K562 (cell line): ENCODE measurements at regions not wholly inside any gene's neighbourhood (a gene's known extent, or its start where the extent isn't known, plus 50 kb on each side); places are given as distances from the start of the nearest gene placed in this dataset.

Experiments used
- ATAC-seq: fragments of 200-7000 bp; cut with Tn5 transposase; 3 replicates; pipeline ENCODE4 v1.9.1; 2020; ENCODE audit warnings: moderate library complexity
- BruUV-seq: library from RNA; stranded (reverse); fragments of 400-500 nt; replicated peaks from 2 replicates; lab custom pipeline; 2021; lab: Mats Ljungman, UMichigan
- CTCF ChIA-PET: fragments of 300-600 bp; formaldehyde crosslinking; extraction: SDS; loops from one replicate; lab custom pipeline; 2021; ENCODE audit warnings: low intra/inter-chr PET ratio; lab: Yijun Ruan, JAX
- POLR2A ChIA-PET: fragments of 300-600, 350-650 bp; sonication (Branson Sonifier 250); formaldehyde crosslinking; extraction: SDS; loops from one replicate; lab custom pipeline; 2021; ENCODE audit warnings: antibody characterized with exemption, inconsistent platforms; lab: Yijun Ruan, JAX
- DNase-seq, 4 experiments: peaks; one replicate each; pipeline versions ENCODE4 v3.0.0 to v3.0.0-alpha.2; 2011 to 2018; ENCODE audit warnings: low spot score in 3 of 4, mixed read lengths in 3 of 4; ENCODE audit errors: extremely low read depth in 1 of 4
- FAIRE-seq: peaks from 2 replicates; lab custom pipeline; 2011; peaks lifted over from hg19 to GRCh38; lab: Jason Lieb, UNC
- H2AFZ ChIP-seq: 2 replicates; pipeline ENCODE4 v1.6.0; 2011; ENCODE audit warnings: low read depth, low read length, control low read depth, inconsistent platforms
- H3K27ac ChIP-seq: fragments of 200-600 bp; 3 replicates; pipeline ENCODE4 v1.8.0; 2011; ENCODE audit warnings: low read depth, mild to moderate bottlenecking, control low read depth, inconsistent platforms, low read length, moderate library complexity, mixed read lengths; ENCODE audit errors: extremely low read depth
- H3K27me3 ChIP-seq, 2 experiments: fragments of 300-600 bp in 1 of 2; 2 replicates in 1 of 2; 3 replicates in 1 of 2; pipeline versions ENCODE4 v1.6.0 to v1.8.0; 2011; ENCODE audit warnings: inconsistent platforms in 2 of 2, low read length in 2 of 2, mild to moderate bottlenecking in 1 of 2, mixed read lengths in 1 of 2, moderate library complexity in 1 of 2; ENCODE audit not compliant: control insufficient read depth in 2 of 2, insufficient read depth in 2 of 2
- H3K36me3 ChIP-seq: fragments of 300-600 bp; 3 replicates; pipeline ENCODE4 v1.8.0; 2011; ENCODE audit warnings: mild to moderate bottlenecking, low read length, inconsistent platforms; ENCODE audit not compliant: control insufficient read depth, insufficient read depth
- H3K4me1 ChIP-seq, 2 experiments: fragments of 200-600 bp in 1 of 2; replicated peaks in 1 of 2; 2 replicates in 1 of 2; 3 replicates in 1 of 2; pipeline versions ENCODE4 v1.5.1 to v1.8.0; 2011; ENCODE audit warnings: inconsistent platforms in 2 of 2, low read length in 2 of 2, mild to moderate bottlenecking in 1 of 2, mixed read lengths in 1 of 2, moderate library complexity in 1 of 2; ENCODE audit not compliant: control insufficient read depth in 2 of 2, insufficient read depth in 2 of 2
- H3K4me2 ChIP-seq: 2 replicates; pipeline ENCODE4 v1.6.1; 2011; ENCODE audit warnings: low read length, control low read depth, inconsistent platforms, mixed read lengths; ENCODE audit not compliant: insufficient read depth
- H3K4me3 ChIP-seq: fragments of 200-600 bp; sonication (generic), shearing (Covaris generic); 2 replicates; pipeline ENCODE4 v1.5.1; 2016; ENCODE audit warnings: control low read depth, inconsistent platforms
- H3K79me2 ChIP-seq: fragments of 200-600 bp; 3 replicates; pipeline ENCODE4 v1.8.0; 2011; ENCODE audit warnings: low read length, inconsistent platforms; ENCODE audit not compliant: control insufficient read depth, insufficient read depth
- H3K9ac ChIP-seq, 2 experiments: 2 replicates each; pipeline versions ENCODE4 v1.6.0 to v1.6.1; 2011; ENCODE audit warnings: low read depth in 2 of 2, low read length in 2 of 2, control low read depth in 1 of 2, inconsistent platforms in 1 of 2, mild to moderate bottlenecking in 1 of 2, mixed read lengths in 1 of 2; ENCODE audit not compliant: insufficient read depth in 1 of 2
- H3K9me1 ChIP-seq: one replicate; pipeline ENCODE4 v1.6.0; 2011; ENCODE audit warnings: inconsistent platforms, mild to moderate bottlenecking, low read length, moderate library complexity; ENCODE audit not compliant: control insufficient read depth, insufficient read depth
- H3K9me3 ChIP-seq: replicated peaks from 2 replicates; pipeline ENCODE4 v1.5.1; 2011; ENCODE audit warnings: low read depth, low read length, inconsistent platforms; ENCODE audit not compliant: control insufficient read depth, insufficient read depth
- H4K20me1 ChIP-seq: replicated peaks from 2 replicates; pipeline ENCODE4 v1.6.1; 2011; ENCODE audit warnings: low read length, inconsistent platforms, mixed read lengths; ENCODE audit not compliant: control insufficient read depth, insufficient read depth
- WGBS: fragments of 100-300 bp; shearing (Covaris generic); methylation state at CpG from one replicate; pipeline ENCODE4 v1.1.6; 2016; ENCODE audit warnings: low coverage, mixed read lengths; ENCODE audit not compliant: insufficient coverage; ENCODE audit errors: missing lambda C conversion rate; 5-methylcytosine and 5-hydroxymethylcytosine counted together
- in situ Hi-C: fragments of 300-500 bp; cut with MboI; formaldehyde crosslinking; loops from 4 replicates; pipeline ENCODE4 v1.15.0; 2018; ENCODE audit warnings: inconsistent platforms, mixed read lengths
- intact Hi-C: fragments of 100-400 bp; cut with micrococcal nuclease; formaldehyde crosslinking; loops from 2 replicates; pipeline ENCODE4 v1.14.2; 2022
- TF ChIP-seq, protein P1 (sequence below): sonication (generic); formaldehyde crosslinking; IDR thresholded peaks from 2 replicates; pipeline ENCODE4 v1.8.0; 2022; ENCODE audit warnings: mild to moderate bottlenecking, missing genetic modification reagents
- TF ChIP-seq, protein P2 (sequence below): IDR thresholded peaks from 2 replicates; pipeline ENCODE4 v1.6.1; 2016; ENCODE audit warnings: missing genetic modification characterization, missing compliant biosample characterization

DNA sequence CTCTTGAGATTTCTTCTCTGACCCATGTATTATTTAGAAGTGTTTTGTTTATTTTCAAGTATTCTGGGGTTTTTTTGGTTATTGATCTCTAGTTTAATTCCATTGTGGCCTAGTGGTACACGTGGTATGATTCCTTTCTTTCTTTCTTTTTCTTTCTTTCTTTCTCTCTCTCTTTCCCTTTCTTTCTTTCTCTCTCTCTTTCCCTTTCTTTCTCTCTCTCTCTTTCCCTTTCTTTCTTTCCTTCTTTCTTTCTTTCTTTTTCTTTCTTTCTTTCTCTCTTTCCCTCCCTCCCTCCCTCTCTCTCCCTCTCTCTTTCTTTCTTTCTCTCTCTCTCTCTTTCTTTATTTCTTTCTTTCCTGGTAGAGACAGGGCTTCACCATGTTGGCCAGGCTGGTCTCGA, 85.7 kb upstream of the UBE2E1 start:
- Histone ChIP-seq H3K4me3 (no peak overlapping the region), H3K9ac (no peak overlapping the region), H3K9me3 (no peaks in the 10 kb centered on the region), H3K36me3 (no peaks in the 10 kb centered on the region), H4K20me1 (no peaks in the 10 kb centered on the region), H2AFZ (no peak overlapping the region), H3K4me1 (no peaks in the 10 kb centered on the region), H3K27me3 (no peaks in the 10 kb centered on the region; a peak in 1 of 5 replicates), H3K9me1 (no peaks in the 10 kb centered on the region), H3K79me2 (no peaks in the 10 kb centered on the region), H3K27ac (no peak overlapping the region), H3K4me2 (no peak overlapping the region)
- TF ChIP-seq, protein P1, sequence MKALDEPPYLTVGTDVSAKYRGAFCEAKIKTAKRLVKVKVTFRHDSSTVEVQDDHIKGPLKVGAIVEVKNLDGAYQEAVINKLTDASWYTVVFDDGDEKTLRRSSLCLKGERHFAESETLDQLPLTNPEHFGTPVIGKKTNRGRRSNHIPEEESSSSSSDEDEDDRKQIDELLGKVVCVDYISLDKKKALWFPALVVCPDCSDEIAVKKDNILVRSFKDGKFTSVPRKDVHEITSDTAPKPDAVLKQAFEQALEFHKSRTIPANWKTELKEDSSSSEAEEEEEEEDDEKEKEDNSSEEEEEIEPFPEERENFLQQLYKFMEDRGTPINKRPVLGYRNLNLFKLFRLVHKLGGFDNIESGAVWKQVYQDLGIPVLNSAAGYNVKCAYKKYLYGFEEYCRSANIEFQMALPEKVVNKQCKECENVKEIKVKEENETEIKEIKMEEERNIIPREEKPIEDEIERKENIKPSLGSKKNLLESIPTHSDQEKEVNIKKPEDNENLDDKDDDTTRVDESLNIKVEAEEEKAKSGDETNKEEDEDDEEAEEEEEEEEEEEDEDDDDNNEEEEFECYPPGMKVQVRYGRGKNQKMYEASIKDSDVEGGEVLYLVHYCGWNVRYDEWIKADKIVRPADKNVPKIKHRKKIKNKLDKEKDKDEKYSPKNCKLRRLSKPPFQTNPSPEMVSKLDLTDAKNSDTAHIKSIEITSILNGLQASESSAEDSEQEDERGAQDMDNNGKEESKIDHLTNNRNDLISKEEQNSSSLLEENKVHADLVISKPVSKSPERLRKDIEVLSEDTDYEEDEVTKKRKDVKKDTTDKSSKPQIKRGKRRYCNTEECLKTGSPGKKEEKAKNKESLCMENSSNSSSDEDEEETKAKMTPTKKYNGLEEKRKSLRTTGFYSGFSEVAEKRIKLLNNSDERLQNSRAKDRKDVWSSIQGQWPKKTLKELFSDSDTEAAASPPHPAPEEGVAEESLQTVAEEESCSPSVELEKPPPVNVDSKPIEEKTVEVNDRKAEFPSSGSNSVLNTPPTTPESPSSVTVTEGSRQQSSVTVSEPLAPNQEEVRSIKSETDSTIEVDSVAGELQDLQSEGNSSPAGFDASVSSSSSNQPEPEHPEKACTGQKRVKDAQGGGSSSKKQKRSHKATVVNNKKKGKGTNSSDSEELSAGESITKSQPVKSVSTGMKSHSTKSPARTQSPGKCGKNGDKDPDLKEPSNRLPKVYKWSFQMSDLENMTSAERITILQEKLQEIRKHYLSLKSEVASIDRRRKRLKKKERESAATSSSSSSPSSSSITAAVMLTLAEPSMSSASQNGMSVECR (CRISPR knock-in tag), result no peak
- TF ChIP-seq, protein P2, sequence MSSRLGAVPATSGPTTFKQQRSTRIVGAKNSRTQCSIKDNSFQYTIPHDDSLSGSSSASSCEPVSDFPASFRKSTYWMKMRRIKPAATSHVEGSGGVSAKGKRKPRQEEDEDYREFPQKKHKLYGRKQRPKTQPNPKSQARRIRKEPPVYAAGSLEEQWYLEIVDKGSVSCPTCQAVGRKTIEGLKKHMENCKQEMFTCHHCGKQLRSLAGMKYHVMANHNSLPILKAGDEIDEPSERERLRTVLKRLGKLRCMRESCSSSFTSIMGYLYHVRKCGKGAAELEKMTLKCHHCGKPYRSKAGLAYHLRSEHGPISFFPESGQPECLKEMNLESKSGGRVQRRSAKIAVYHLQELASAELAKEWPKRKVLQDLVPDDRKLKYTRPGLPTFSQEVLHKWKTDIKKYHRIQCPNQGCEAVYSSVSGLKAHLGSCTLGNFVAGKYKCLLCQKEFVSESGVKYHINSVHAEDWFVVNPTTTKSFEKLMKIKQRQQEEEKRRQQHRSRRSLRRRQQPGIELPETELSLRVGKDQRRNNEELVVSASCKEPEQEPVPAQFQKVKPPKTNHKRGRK (tag), result peak; percentile 66
- WGBS, result 0% methylated on average over 2 of the region's 2 CpGs
- in situ Hi-C loops (no loop called here), intact Hi-C loops (no loop called here)
- POLR2A ChIA-PET, result no interaction called here
- no peak for DNase-seq
- CTCF ChIA-PET, result no interaction called here
- no peak for ATAC-seq
- BruUV-seq, result no TSS peak
- no peak for FAIRE-seq
